DOHH2 (cell line): ENCODE measurements at regions not wholly inside any gene's neighbourhood (a gene's known extent, or its start where the extent isn't known, plus 50 kb on each side); places are given as distances from the start of the nearest gene placed in this dataset.

Source experiments
- CTCF ChIP-seq: fragments of 200-600 bp; sonication (generic); IDR thresholded peaks from one replicate; pipeline ENCODE4 v1.5.1; 2014; ENCODE audit warnings: antibody characterized with exemption, mild to moderate bottlenecking, low read depth, low read length; ENCODE audit not compliant: poor library complexity, severe bottlenecking
- EZH2phosphoT487 ChIP-seq: fragments of 200-600 bp; sonication (generic); IDR thresholded peaks from 2 replicates; pipeline ENCODE4 v1.6.1; 2017; ENCODE audit warnings: borderline replicate concordance, mild to moderate bottlenecking, antibody characterized with exemption, low read length, moderate library complexity, mixed read lengths

- no peak for TF ChIP-seq CTCF
- TF ChIP-seq EZH2phosphoT487: no peak
These were observed 626.9 kb upstream of the PKDCC start for GRCh38 chr2:41420872-41421271.
